HG03342 (cell line): ENCODE measurements at regions not wholly inside any gene's neighbourhood (a gene's known extent, or its start where the extent isn't known, plus 50 kb on each side); places are given as distances from the start of the nearest gene placed in this dataset.
"Not testable (repeated sequence)": the region's sequence is repeated elsewhere in the genome, so short reads cannot be mapped to it uniquely, and the experiment has no call there.

Experiments used
- ATAC-seq: cut with Tn5 transposase; IDR thresholded peaks from one replicate; pipeline ENCODE4 v1.9.1; 2021; ENCODE audit warnings: mild to moderate bottlenecking, moderate library complexity; ENCODE audit not compliant: unreplicated experiment

GRCh38 chr7:46091071-46091470 lies 170.0 kb upstream of the IGFBP3 start:
- ATAC-seq, result no peak

DNA sequence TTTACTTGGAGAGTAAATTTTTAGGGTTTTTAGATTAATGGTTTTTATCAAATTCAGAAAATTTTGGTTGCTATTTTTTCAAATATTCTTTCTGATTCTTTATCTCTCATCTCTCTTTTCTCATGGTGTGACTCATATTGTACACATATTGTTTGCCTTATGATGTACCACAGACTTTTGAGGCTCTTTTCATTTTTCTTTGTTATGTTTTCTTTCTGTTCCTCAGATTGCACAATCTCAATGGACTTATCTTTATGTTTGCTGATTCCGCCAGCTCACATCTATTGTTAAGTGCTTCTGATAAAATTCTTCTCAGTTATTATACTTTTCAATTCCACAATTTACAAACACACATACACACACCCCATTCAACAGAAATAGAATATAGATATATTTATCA lies 168.2 kb upstream of the IGFBP3 start:
- ATAC-seq, result no peak

- not testable (repeated sequence) for ATAC-seq
These were observed 167.4 kb upstream of the IGFBP3 start for GRCh38 chr7:46088486-46088885.

DNA sequence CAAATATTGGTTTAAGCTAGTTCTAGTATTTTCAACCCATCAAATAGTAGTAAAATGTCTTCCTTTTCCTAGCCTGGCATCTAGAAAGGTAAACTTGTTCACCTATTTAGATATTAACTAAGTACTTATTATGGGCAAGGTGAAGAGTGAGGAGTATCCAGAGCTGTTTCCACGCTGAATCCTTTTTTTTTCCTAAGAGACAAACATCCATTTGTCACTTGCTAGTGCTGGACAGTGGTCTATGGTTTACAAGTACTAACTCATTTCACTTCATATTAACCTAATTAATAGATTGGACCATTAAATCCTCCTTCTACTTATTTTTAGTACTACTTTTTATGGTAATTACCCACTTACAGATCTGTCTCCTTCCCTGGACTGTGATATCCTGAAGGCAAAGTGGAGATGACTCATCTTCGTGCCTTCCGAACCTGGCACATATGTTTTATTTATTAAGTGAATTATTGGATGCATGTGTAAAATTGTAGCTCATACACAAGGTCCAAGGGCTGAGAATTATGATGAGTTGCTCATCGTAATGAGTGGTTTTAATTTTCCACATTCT lies 159.6 kb upstream of the IGFBP3 start:
- ATAC-seq, result no peak

DNA sequence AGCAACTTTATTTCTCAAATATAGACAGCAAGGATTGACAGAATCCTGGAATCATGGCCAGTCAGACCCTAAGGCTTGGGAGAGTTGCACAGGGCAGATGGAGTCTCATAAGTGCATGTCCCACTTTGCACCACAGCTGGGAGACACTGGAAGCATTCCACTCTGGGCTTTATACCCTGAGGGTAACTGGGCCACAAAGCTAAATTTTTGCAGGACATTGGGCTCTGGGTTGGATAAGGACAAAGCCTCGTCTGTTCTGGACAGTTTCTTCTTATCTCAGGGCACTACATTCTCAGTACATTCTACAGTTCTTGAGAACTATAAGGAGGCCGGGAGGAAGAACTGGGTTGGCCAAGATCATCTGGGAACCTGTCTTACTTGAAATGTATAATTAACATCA lies 158.3 kb upstream of the IGFBP3 start:
- ATAC-seq, result no peak

GRCh38 chr7:46076527-46076926 lies 155.5 kb upstream of the IGFBP3 start:
- ATAC-seq, result no peak

DNA sequence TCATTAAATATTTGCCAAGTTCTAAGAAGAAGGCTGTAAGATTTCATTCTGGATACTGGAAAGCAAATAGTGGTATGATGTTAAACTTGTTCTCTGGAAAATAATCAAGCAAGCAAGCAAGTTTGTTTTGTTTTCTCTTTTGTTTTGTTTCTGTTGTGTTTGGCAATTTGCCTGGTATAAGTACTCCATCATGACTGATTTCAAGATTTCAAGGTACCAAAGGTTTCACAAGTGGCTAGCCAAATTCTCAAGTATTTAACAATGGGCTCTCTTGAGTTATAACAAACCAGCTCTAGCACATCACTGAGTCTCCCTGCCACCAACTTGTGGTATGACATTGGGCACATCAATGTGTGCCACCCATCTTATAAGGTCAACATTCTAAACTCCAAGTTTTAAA lies 151.7 kb upstream of the IGFBP3 start:
- no peak for ATAC-seq

DNA sequence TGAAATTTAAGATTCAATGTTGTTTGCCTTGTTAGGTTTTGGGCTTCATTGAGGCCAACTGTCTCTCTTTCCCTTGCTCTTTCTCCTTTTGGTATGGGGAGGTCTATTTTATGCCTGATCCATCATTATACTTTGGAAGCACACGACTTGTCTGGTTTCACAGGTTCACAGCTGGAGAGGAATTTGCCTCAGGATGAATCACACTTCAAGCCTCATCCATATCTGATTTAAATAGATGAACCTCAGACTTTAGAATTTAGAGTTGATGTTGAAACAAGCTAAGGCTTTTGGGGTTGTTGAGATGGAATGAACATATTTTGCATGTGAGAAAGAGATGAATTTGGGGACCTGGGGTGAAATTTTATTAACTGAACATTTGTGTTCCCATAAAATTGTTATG lies 150.5 kb upstream of the IGFBP3 start:
- no peak for ATAC-seq

DNA sequence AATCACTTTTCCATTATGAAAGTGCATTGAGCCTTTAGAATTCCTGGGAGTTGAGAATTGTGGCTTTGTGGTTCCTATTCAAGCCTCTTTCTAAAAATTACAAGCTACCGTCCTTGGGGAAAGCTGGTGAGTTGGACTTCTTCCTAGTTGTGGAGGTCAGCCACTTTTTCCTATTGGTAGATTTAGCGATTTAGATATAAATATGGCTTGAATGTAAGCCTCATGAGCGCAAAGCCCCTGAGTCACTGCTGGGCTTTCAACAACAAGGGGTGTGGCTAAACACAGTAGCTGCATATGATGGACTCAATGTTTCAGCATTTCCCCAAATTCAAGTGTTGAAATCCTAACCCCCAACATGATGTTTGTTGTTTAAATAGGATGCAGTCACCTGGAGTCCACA lies 150.0 kb upstream of the IGFBP3 start:
- ATAC-seq, result no peak

GRCh38 chr7:46068159-46068558 lies 147.1 kb upstream of the IGFBP3 start:
- ATAC-seq, result no peak

DNA sequence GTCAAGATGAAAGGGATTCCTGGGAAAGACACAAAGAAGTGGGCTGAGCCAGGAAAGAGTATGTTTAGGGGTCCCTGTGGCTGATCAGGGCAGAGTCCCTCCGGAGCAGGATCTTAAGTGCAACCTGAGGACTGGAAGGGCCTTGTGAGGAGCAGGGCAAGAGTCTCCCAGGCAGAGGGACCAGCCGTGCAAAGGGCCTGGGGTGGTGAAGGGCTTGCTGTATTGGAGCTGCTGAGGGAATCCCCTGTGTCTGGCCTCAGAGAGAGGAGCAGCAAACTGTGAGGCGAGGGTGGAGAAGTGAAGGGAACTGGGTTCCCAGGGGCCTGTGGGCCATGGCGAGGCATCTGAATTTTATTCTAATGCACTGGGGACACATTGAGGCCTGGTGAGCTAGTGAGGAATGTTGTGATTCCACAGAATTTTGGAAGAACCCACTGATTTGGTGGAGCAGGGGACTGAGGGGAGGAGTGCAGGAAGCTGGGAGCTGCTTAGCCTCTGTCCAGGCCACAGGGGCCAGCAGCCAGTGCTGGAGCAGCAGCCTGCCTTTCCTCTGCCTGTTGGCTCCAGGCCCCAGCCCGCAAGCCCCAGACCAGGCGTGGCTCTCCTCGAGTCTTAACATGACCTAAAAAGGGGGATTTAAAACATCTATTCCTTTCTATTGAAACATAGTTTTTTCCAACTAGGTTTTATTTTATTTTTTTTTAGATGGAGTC lies 138.4 kb upstream of the IGFBP3 start:
- ATAC-seq, result no peak

- ATAC-seq, result no peak
These were observed 137.2 kb upstream of the IGFBP3 start for GRCh38 chr7:46058086-46058823.

DNA sequence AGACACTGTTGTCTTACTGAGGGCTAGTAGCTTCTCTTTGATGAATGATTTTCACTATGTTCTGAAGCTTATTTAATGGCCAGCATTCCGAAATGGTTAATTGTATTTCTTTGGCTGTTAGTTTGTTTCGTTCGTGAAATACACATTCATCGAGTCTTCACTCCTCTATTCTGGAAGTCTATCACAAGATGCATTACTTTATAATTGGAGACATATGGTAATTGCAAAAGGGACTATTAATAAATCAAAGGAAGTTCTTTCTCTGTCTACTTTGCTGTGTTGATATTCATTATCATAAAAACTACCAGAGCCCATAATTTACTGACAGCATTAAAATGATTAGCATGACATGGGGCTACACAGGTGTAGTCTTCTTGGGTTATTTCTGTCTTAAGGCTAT lies 133.8 kb upstream of the IGFBP3 start:
- ATAC-seq, result no peak

DNA sequence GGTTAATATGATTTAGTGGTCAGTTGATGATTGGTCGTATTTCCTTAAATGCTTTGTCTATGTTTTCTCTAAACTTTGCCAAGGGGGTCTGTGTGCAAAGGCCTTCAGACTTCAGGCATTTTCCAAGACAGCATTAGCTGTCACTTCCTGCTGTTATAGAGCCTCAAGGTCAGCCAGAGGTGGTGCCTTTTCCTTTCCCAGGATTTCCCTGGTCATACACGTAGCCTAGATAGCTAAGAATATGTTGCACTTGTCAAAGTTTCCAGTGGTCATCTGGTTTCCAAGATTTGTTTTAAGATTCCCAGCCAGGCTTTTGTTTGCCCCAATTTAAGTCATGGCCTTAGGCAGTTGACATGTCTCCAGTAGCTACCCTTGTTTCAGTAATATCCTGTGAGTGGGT lies 133.2 kb upstream of the IGFBP3 start:
- no peak for ATAC-seq

- ATAC-seq, result no peak
These were observed 126.5 kb upstream of the IGFBP3 start for GRCh38 chr7:46047581-46047980.

- not testable (repeated sequence) for ATAC-seq
These were observed 122.3 kb upstream of the IGFBP3 start for GRCh38 chr7:46043338-46043737.

DNA sequence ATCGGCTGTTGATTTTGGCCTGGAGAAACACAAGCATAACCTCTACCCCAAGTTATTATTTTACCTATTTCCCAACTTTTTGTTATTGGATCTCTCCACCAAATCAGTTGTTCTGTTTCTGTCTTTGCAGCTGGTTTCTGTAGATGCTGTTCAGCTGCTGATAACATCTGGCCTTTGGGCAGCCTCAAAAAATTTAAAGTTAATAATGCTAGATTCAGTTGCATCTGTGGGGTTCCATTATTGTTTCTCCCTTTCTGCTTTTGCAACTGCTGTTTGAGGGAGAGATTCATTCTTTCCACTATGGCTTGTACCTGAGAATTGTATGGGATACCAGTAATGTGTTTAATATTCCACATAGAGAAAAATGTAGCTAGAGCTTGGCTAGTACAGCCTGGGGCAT lies 118.7 kb upstream of the IGFBP3 start:
- ATAC-seq, result not testable (repeated sequence)

DNA sequence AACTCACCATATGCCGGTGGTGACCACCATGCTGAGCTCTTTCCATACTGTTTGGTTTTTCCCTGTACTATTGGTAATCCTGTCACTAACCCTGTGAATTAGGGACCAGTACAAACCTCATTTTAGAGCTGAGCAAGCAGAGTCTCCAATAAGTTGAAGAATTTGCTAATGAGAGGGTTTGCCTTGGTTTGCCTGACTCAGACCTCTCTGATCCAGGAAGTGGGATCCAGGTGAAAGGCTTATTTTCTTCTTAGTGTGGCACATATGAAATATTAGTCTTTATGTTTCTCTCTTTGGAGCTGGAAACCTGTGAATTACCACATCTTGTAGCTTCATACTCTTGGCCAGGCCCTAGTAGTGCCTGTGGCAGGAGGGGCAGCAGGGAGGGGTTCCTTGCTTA lies 114.1 kb upstream of the IGFBP3 start:
- no peak for ATAC-seq

- no peak for ATAC-seq
These were observed 113.1 kb upstream of the IGFBP3 start for GRCh38 chr7:46034056-46034768.

- no peak for ATAC-seq
These were observed 112.5 kb upstream of the IGFBP3 start for GRCh38 chr7:46033592-46033991.

DNA sequence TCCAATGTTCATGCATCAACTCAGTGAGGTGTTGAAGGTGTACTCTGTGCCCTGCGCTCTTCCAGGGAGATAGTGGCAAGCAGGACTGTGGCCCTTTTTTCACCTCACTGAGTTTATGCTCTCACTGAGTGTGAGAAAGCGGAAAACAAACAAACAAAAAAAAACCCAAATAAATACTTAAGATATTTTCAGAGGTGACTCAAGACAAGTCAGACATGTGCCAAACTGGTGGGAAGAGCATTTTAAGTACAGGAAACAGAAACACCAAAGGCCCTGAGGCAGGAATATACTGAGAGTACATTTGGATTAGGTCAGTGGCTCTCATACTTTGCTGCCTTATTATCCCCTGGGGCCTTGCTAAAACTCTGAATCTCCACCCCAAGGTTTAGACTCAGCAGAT lies 111.9 kb upstream of the IGFBP3 start:
- no peak for ATAC-seq

- no peak for ATAC-seq
These were observed 111.3 kb upstream of the IGFBP3 start for GRCh38 chr7:46032353-46032752.
